ENCODE measurements at regions not wholly inside any gene's neighbourhood (a gene's known extent, or its start where the extent isn't known, plus 50 kb on each side); places are given as distances from the start of the nearest gene placed in this dataset.

DNA sequence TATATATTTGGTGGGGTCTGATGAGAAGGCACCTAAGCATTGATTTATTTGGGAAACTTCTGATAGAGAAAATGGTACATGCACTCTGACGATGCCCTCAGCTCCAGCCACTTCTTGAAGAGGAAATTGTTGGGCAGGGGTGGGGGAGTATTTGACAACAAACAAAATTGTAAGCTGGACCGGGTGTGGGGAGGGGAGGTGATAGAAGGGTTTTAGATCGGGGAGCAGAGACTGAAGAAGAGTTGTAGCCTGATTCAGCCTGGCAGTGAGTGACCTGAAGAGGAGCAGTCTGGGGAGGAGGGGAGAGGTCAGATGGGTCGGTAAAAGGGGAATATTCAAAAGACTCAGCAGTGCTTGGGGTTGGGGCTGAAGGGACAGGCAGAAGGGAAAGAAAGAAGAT is 2284.7 kb downstream of the TP53TG3F start:
- TF ChIP-seq MYC (IDR thresholded peaks at IDR 0.05; ENCODE audit: low read depth, low read length) (no peak), POLR2A (IDR thresholded peaks at IDR 0.05; ENCODE audit: extremely low read depth, insufficient read length) (no peak), MAX (IDR thresholded peaks at IDR 0.05; ENCODE audit: low read depth, low read length) (no peak)
- TF ChIP-seq, protein P1, sequence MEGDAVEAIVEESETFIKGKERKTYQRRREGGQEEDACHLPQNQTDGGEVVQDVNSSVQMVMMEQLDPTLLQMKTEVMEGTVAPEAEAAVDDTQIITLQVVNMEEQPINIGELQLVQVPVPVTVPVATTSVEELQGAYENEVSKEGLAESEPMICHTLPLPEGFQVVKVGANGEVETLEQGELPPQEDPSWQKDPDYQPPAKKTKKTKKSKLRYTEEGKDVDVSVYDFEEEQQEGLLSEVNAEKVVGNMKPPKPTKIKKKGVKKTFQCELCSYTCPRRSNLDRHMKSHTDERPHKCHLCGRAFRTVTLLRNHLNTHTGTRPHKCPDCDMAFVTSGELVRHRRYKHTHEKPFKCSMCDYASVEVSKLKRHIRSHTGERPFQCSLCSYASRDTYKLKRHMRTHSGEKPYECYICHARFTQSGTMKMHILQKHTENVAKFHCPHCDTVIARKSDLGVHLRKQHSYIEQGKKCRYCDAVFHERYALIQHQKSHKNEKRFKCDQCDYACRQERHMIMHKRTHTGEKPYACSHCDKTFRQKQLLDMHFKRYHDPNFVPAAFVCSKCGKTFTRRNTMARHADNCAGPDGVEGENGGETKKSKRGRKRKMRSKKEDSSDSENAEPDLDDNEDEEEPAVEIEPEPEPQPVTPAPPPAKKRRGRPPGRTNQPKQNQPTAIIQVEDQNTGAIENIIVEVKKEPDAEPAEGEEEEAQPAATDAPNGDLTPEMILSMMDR (IDR thresholded peaks at IDR 0.05; ENCODE audit: low read depth, low read length) = no peak

Measured in NB4 (cell line).